Stomach (tissue), 4 donors: ENCODE measurements at regions not wholly inside any gene's neighbourhood (a gene's known extent, or its start where the extent isn't known, plus 50 kb on each side); places are given as distances from the start of the nearest gene placed in this dataset.

Experiments
- EP300 ChIP-seq: sonication (generic); formaldehyde crosslinking; IDR thresholded peaks from one replicate; pipeline ENCODE4 v1.6.1; 2017; ENCODE audit warnings: antibody characterized with exemption
- POLR2A ChIP-seq, 4 donors: fragments of 450-650 bp; IDR thresholded peaks; one replicate each; pipeline ENCODE4 v1.6.1; 2016; ENCODE audit warnings: antibody characterized with exemption in 4 of 4, control low read depth in 2 of 4, mild to moderate bottlenecking in 1 of 4, moderate library complexity in 1 of 4
- POLR2AphosphoS5 ChIP-seq, 3 donors: sonication (generic); formaldehyde crosslinking; IDR thresholded peaks; one replicate each; pipeline ENCODE4 v1.6.1; 2016; ENCODE audit warnings: antibody characterized with exemption in 3 of 3
- TF ChIP-seq, protein P1 (sequence below), 7 experiments: fragments of 450-650 bp in 4 of 7; fragments of 200-600 bp in 3 of 7; sonication (generic) in 3 of 7; IDR thresholded peaks; one replicate each; pipeline ENCODE4 v1.5.1; 2016 to 2019; ENCODE audit warnings: antibody characterized with exemption in 7 of 7, control low read depth in 2 of 7, mild to moderate bottlenecking in 1 of 7

DNA sequence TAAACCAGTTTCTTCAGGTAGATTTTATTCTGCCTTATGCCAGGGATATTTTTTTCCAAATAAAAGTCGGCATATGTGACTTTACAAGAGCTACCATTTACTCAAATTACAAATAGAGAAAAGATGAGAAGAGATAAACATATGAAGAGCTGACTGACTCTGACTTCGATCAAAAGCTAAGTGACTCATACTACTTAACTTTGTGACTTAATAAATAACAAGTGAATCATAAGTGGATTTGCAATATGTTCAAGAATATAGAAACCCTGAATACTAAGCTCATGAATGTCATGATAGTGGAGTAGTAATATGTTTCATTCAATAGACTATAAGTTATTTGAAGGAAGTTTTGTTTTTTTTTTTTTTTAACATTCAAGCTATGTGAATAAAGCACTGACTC is 130.5 kb upstream of the ANO3 start:
- no peak for TF ChIP-seq EP300
- TF ChIP-seq, protein P1, sequence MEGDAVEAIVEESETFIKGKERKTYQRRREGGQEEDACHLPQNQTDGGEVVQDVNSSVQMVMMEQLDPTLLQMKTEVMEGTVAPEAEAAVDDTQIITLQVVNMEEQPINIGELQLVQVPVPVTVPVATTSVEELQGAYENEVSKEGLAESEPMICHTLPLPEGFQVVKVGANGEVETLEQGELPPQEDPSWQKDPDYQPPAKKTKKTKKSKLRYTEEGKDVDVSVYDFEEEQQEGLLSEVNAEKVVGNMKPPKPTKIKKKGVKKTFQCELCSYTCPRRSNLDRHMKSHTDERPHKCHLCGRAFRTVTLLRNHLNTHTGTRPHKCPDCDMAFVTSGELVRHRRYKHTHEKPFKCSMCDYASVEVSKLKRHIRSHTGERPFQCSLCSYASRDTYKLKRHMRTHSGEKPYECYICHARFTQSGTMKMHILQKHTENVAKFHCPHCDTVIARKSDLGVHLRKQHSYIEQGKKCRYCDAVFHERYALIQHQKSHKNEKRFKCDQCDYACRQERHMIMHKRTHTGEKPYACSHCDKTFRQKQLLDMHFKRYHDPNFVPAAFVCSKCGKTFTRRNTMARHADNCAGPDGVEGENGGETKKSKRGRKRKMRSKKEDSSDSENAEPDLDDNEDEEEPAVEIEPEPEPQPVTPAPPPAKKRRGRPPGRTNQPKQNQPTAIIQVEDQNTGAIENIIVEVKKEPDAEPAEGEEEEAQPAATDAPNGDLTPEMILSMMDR (IDR thresholded peaks at IDR 0.05) = no peak
- no peak for TF ChIP-seq POLR2A (IDR thresholded peaks at IDR 0.05)
- TF ChIP-seq POLR2AphosphoS5 (IDR thresholded peaks at IDR 0.05) = no peak
